ENCODE measurements at regions not wholly inside any gene's neighbourhood (a gene's known extent, or its start where the extent isn't known, plus 50 kb on each side); places are given as distances from the start of the nearest gene placed in this dataset.

- DNase-seq: no peak
These were observed 521.2 kb downstream of the MED13L start for GRCh38 chr12:115756271-115756670.

- no peak for DNase-seq
These were observed 521.8 kb downstream of the MED13L start for GRCh38 chr12:115755725-115756085.

- no peak for DNase-seq
These were observed 522.3 kb downstream of the MED13L start for GRCh38 chr12:115755061-115755724.

- peak; percentile 56 for DNase-seq
These were observed 524.4 kb downstream of the MED13L start for GRCh38 chr12:115752913-115753726.

GRCh38 chr12:115752156-115752555, 525.3 kb downstream of the MED13L start:
- DNase-seq: no peak

GRCh38 chr12:115750340-115750739, 527.2 kb downstream of the MED13L start:
- DNase-seq: no peak

- no peak for DNase-seq
These were observed 528.2 kb downstream of the MED13L start for GRCh38 chr12:115749071-115749841.

- DNase-seq: no peak
These were observed 536.8 kb downstream of the MED13L start for GRCh38 chr12:115740586-115741155.

GRCh38 chr12:115737895-115738294, 539.6 kb downstream of the MED13L start:
- DNase-seq: no peak

- DNase-seq: no peak
These were observed 541.1 kb downstream of the MED13L start for GRCh38 chr12:115736360-115736759.

- DNase-seq: no peak
These were observed 546.4 kb downstream of the MED13L start for GRCh38 chr12:115730975-115731541.

- no peak for DNase-seq
These were observed 550.8 kb downstream of the MED13L start for GRCh38 chr12:115726691-115727090.

- no peak for DNase-seq
These were observed 555.3 kb downstream of the MED13L start for GRCh38 chr12:115722181-115722580.

GRCh38 chr12:115716551-115716950, 560.9 kb downstream of the MED13L start:
- no peak for DNase-seq

GRCh38 chr12:115712676-115713075, 564.8 kb downstream of the MED13L start:
- DNase-seq: no peak

GRCh38 chr12:115710104-115710564, 567.4 kb downstream of the MED13L start:
- no peak for DNase-seq

- peak; percentile 41 for DNase-seq
These were observed 567.9 kb downstream of the MED13L start for GRCh38 chr12:115709540-115710011.

- DNase-seq: no peak
These were observed 568.7 kb downstream of the MED13L start for GRCh38 chr12:115708801-115709200.

- DNase-seq: no peak
These were observed 576.5 kb downstream of the MED13L start for GRCh38 chr12:115700896-115701465.

- no peak for DNase-seq
These were observed 577.4 kb downstream of the MED13L start for GRCh38 chr12:115700081-115700480.

- DNase-seq: no peak
These were observed 579.2 kb downstream of the MED13L start for GRCh38 chr12:115698257-115698656.

GRCh38 chr12:115697340-115697739, 580.2 kb downstream of the MED13L start:
- DNase-seq: no peak
